Smooth muscle cell (in vitro differentiated cells): ENCODE measurements at regions not wholly inside any gene's neighbourhood (a gene's known extent, or its start where the extent isn't known, plus 50 kb on each side); places are given as distances from the start of the nearest gene placed in this dataset.

Experiments
- DNase-seq: peaks from one replicate; lab custom pipeline; 2025; ENCODE audit not compliant: unreplicated experiment; lab: John Stamatoyannopoulos, UW
- H2AFZ ChIP-seq: fragments of 200-600 bp; sonication (generic); 2 replicates; pipeline ENCODE4 v1.6.0; 2016; ENCODE audit warnings: antibody characterized with exemption, low read depth, mild to moderate bottlenecking
- H3F3A ChIP-seq: fragments of 200-600 bp; sonication (generic); 2 replicates; pipeline ENCODE4 v1.6.0; 2017; ENCODE audit warnings: antibody characterized with exemption, low read depth
- H3K27ac ChIP-seq: fragments of 200-600 bp; sonication (generic); 2 replicates; pipeline ENCODE4 v1.5.1; 2016; ENCODE audit warnings: low read depth, mild to moderate bottlenecking
- H3K27me3 ChIP-seq: fragments of 200-600 bp; sonication (generic); 2 replicates; pipeline ENCODE4 v1.6.1; 2016; ENCODE audit warnings: low read depth, mild to moderate bottlenecking
- H3K36me3 ChIP-seq: fragments of 200-600 bp; sonication (generic); 2 replicates; pipeline ENCODE4 v1.5.1; 2016; ENCODE audit warnings: low read depth
- H3K4me1 ChIP-seq: fragments of 200-600 bp; sonication (generic); 2 replicates; pipeline ENCODE4 v1.5.1; 2016; ENCODE audit warnings: low read depth
- H3K4me2 ChIP-seq: fragments of 200-600 bp; sonication (generic); 2 replicates; pipeline ENCODE4 v1.6.0; 2016; ENCODE audit warnings: mild to moderate bottlenecking
- H3K4me3 ChIP-seq: fragments of 200-600 bp; sonication (generic); 2 replicates; pipeline ENCODE4 v1.5.1; 2016; ENCODE audit warnings: mild to moderate bottlenecking
- H3K79me2 ChIP-seq: fragments of 200-600 bp; sonication (generic); 2 replicates; pipeline ENCODE4 v1.6.0; 2016; ENCODE audit warnings: low read depth, mild to moderate bottlenecking
- H3K9ac ChIP-seq: fragments of 200-600 bp; sonication (generic); 2 replicates; pipeline ENCODE4 v1.6.0; 2016; ENCODE audit warnings: low read depth
- H3K9me3 ChIP-seq: fragments of 200-600 bp; sonication (generic); replicated peaks from 2 replicates; pipeline ENCODE4 v1.5.1; 2016; ENCODE audit warnings: low read depth
- H4K20me1 ChIP-seq: fragments of 200-600 bp; sonication (generic); 2 replicates; pipeline ENCODE4 v1.6.0; 2016; ENCODE audit warnings: low read depth
- WGBS: methylation state at CpG from one replicate; pipeline ENCODE4 v1.1.7; 2016; ENCODE audit warnings: low lambda C conversion rate; 5-methylcytosine and 5-hydroxymethylcytosine counted together
- TF ChIP-seq, protein P1 (sequence below): fragments of 200-600 bp; sonication (generic); IDR thresholded peaks from 2 replicates; pipeline ENCODE4 v1.5.1; 2017; ENCODE audit warnings: borderline replicate concordance, mild to moderate bottlenecking, antibody characterized with exemption; ENCODE audit not compliant: insufficient read depth, poor library complexity, severe bottlenecking

DNA sequence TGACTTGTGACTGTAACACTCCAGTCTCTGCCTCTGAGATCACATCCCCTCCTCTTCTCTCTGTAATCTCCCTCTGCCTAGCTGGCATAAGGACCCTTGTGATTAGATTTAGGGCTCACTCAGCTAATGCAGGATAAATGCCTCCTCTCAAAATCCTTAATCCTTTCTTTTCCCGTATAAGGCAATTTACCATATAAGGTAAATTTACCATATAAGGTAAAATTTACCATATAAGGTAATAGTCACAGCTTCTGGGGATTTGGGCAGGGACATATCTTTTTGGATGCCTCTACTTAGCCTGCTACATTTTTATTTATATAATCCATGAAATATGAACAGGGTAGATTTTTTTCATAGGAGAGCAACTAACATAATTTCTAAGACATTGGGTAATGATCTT lies 318.0 kb upstream of the PUM3 start:
- Histone ChIP-seq H3K9me3 (no peaks in the 10 kb centered on the region), H3K27ac (no peak overlapping the region), H3K9ac (no peak overlapping the region), H2AFZ (no peak overlapping the region), H3K4me1 (no peaks in the 10 kb centered on the region), H3F3A (no peaks in the 10 kb centered on the region), H3K36me3 (no peaks in the 10 kb centered on the region), H3K4me3 (no peak overlapping the region), H3K79me2 (no peaks in the 10 kb centered on the region), H3K27me3 (no peaks in the 10 kb centered on the region), H3K4me2 (no peak overlapping the region), H4K20me1 (no peaks in the 10 kb centered on the region)
- no peak for DNase-seq
- 85% methylated on average over 1 of the region's 1 CpG for WGBS
- TF ChIP-seq, protein P1, sequence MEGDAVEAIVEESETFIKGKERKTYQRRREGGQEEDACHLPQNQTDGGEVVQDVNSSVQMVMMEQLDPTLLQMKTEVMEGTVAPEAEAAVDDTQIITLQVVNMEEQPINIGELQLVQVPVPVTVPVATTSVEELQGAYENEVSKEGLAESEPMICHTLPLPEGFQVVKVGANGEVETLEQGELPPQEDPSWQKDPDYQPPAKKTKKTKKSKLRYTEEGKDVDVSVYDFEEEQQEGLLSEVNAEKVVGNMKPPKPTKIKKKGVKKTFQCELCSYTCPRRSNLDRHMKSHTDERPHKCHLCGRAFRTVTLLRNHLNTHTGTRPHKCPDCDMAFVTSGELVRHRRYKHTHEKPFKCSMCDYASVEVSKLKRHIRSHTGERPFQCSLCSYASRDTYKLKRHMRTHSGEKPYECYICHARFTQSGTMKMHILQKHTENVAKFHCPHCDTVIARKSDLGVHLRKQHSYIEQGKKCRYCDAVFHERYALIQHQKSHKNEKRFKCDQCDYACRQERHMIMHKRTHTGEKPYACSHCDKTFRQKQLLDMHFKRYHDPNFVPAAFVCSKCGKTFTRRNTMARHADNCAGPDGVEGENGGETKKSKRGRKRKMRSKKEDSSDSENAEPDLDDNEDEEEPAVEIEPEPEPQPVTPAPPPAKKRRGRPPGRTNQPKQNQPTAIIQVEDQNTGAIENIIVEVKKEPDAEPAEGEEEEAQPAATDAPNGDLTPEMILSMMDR, result no peak

GRCh38 chr9:3157011-3157410 lies 313.1 kb upstream of the PUM3 start:
- no peaks in the 10 kb centered on the region for H3K36me3 ChIP-seq
- 92% methylated on average over 9 of the region's 9 CpGs for WGBS

DNA sequence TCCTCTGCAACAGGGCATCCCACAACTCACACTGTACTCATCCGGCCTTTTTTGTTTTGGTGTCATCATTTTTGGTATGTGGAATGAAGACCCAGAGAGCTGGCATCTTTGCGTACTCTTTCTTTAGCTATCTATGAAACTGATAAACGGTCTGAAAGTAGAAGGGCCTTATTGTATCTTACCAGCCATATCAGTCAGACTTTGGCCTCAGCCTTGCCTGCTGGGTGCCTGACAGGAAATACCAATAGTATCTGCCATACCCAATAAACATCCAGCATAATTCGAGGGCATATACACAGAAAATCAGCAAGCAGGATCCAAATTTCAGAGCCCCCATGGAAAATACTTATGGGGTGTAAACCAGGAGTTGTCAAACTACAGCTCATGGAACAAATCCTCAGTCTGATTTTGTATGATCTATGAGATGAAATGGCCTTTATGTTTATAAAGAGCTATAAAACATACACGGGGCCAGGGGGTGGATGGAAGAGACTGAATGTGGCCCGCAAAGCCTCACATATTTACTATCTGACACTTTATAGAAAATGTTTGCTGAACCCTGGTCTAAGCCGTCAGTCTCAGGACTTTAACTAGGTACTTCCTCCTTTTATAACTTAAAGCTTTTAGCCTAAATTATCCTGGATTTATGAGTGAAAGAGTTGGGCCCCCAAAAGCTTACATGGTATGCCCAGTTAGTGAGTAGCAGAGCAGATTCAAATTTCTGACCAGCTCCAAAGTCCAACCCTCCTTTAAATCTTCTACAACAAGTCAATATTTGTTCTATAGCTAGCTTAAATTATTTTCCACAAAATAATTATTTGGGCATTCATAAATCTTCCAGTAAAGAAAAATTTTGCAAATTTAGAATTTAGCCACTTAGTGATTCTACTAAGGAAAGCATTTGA lies 308.0 kb upstream of the PUM3 start:
- Histone ChIP-seq H3K4me2 (no peak overlapping the region), H3K27me3 (no peaks in the 10 kb centered on the region), H3K4me3 (no peak overlapping the region), H3F3A (no peaks in the 10 kb centered on the region), H3K36me3 (no peaks in the 10 kb centered on the region), H4K20me1 (no peaks in the 10 kb centered on the region), H3K4me1 (no peaks in the 10 kb centered on the region), H3K9me3 (no peaks in the 10 kb centered on the region), H3K27ac (no peak overlapping the region), H2AFZ (peak overlapping the region; percentile 42), H3K9ac (no peak overlapping the region), H3K79me2 (no peaks in the 10 kb centered on the region)
- TF ChIP-seq, protein P1, result no peak
- 28% methylated on average over 7 of the region's 7 CpGs for WGBS
- DNase-seq, result no peak

More at GRCh38 chr9:3157011-3157410, 313.1 kb upstream of the PUM3 start:
- Histone ChIP-seq H3K27me3 (no peaks in the 10 kb centered on the region), H3K9me3 (no peaks in the 10 kb centered on the region), H3F3A (no peaks in the 10 kb centered on the region), H3K4me3 (no peak overlapping the region), H2AFZ (no peak overlapping the region), H3K27ac (no peak overlapping the region), H3K9ac (no peak overlapping the region), H3K79me2 (no peaks in the 10 kb centered on the region), H3K4me2 (no peak overlapping the region), H3K4me1 (no peaks in the 10 kb centered on the region), H4K20me1 (no peaks in the 10 kb centered on the region)
- no peak for DNase-seq
- TF ChIP-seq, protein P1, result no peak

DNA sequence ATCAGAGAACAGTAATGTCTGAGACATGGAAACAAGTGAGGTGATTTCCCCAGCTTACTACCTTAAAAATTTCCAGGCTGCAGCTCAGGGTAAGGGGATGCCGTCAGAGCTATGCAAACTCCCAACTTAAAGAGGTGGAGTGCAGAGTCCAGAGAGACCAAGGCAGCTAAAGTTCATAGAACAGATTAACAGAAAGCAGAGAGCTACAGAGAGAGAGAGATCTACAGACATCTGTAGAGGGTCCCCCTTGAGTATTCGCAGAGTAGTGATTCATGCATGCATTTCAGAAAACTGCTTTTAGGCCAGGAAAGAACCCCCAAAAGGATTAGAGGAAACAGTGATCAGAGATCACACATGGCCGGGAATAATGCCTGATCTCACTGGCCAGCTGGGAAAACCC lies 306.2 kb upstream of the PUM3 start:
- Histone ChIP-seq H3K4me3 (no peak overlapping the region), H2AFZ (no peak overlapping the region), H3K27ac (no peak overlapping the region), H3K79me2 (no peaks in the 10 kb centered on the region), H3K27me3 (no peaks in the 10 kb centered on the region), H3K9me3 (no peaks in the 10 kb centered on the region), H3F3A (no peaks in the 10 kb centered on the region), H3K36me3 (no peaks in the 10 kb centered on the region), H3K9ac (no peak overlapping the region), H3K4me1 (no peaks in the 10 kb centered on the region), H4K20me1 (no peaks in the 10 kb centered on the region), H3K4me2 (no peak overlapping the region)
- DNase-seq, result no peak
- 40% methylated on average over 3 of the region's 3 CpGs for WGBS
- TF ChIP-seq, protein P1, result no peak
